ENCODE measurements at regions not wholly inside any gene's neighbourhood (a gene's known extent, or its start where the extent isn't known, plus 50 kb on each side); places are given as distances from the start of the nearest gene placed in this dataset.
A peak's percentile ranks its signal among the peaks of the same experiment; 100 is the strongest.

DNA sequence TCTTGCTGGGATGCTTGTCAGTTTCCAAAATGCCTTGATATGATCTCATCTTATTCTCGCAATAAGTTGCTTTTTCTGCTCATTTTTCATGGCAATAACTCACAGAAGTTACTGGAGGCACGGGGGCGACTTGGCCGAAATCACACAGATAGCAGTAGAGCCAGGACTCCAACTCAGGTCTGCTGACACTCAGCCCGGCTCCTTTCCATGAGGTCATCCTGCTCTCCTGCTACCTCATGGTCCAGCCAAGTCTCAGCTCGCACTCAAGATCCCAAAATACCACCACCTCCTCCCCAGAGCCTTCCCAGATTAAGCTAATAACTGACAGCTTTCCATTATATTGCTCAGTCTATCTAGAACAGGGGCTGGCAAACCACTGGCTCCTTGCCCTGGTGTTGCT lies 269.5 kb downstream of the MAP2K4 start:
- DNase-seq, result no peak

DNA sequence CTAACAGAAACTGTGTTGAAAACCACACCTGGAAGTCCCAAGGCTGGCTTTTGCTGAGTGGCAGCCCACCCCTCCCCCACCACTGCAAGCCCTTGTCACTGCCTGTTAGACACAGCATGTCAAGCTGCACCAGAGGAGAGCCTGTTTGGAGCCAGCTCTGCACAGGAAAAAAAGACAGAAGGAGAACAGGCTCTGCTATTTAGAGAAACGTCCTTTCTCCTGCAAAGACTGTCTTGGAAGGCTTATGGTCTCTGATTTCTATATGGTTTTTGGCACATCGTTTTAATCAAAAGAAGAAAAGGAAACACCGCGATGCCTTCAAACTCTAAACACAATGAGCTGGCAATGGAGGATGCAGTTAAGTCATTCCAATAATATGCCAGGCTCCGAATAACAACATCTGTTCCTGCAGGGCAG lies 275.5 kb downstream of the MAP2K4 start:
- peak; percentile 39 for DNase-seq

DNA sequence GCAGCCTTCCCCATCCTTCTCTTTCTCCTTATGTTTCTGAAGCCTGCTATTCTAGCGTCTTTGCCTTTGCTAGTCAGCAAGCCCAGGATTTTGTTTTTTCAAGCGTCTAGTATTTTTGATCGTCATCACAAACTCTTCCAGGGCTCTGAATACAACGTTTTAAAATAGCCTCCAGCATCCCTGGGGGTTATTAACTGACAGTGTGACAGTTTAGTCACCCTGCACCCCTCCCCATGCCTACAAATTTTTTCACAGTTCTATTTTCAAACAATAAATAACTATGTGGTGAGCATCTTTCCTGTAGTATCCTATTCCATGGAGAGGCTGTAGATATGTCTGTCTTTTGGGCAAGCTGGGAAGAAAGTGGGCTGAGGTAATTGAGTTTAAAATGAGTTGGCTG lies 280.9 kb downstream of the MAP2K4 start:
- no peak for DNase-seq

DNA sequence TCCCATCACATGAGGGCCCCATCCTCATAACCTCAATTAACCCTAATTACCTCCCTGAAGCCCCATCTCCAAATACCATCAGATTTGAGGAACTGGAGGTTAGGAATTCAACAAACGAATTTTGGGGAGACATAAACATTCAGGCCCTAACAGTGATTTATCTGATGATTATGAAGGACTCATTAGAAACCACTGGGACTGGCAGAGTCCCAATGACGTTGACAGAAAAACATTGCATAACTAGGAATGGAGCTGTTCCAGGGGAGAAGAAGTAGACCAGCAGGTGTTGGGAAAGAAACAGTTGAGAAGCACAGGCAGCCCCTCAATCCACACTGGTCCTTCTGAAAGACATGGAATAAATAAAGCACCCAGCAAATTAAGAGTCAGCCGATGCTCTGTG lies 282.0 kb downstream of the MAP2K4 start:
- no peak for DNase-seq

DNA sequence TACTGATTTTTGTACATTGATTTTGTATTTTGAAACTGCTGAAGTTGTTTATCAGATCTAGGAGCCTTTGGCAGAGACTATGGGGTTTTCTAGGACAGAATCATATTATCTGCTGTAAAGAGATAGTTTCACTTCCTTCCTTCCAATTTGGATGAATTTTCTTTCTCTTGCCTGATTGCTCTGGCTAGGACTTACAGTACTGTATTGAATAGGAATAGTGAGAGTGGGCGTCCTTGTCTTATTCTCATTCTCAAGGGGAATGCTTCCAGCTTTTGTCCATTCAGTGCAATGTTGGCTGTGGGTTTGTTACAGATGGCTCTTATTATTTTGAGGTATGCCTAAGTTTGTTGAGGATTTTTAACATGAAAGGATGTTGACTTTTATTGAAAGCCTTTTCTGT lies 290.1 kb downstream of the MAP2K4 start:
- no peak for DNase-seq

DNA sequence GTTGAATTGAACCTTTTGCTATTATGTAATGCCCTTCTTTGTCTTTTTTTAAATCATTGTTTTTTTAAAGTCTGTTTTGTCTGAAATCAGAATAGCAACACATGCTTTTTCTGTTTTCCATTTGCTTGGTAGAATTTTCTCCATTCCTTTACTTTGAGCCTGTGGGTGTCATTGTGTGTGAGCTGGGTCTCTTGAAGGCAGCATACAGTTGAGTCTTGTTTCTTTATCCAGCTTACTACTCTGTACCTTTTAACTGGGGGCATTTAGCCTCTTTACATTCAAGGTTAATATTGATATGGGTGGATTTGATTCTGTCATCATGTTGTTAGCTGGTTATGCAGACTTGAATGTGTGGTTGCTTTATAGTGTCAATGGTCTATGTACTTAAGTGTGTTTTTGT lies 292.0 kb downstream of the MAP2K4 start:
- no peak for DNase-seq

DNA sequence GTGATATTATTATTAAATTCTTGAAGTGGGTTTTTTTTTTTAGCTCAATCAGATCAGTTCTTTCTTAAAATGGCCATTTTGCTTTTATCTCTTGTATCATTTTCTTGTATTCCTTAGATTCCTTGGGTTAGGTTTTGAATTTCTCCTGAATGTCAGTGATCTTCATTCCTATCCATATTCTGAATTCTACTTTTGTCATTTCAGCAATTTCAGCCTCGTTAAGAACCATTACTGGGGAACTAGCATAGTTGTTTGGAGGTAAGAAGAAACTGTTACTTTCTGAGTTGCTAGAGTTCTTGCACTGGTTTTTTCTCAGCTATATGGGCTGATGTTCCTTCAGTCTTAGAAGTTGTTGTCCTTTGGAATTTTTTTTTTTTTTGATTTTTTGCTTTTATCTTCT lies 293.1 kb downstream of the MAP2K4 start:
- no peak for DNase-seq

DNA sequence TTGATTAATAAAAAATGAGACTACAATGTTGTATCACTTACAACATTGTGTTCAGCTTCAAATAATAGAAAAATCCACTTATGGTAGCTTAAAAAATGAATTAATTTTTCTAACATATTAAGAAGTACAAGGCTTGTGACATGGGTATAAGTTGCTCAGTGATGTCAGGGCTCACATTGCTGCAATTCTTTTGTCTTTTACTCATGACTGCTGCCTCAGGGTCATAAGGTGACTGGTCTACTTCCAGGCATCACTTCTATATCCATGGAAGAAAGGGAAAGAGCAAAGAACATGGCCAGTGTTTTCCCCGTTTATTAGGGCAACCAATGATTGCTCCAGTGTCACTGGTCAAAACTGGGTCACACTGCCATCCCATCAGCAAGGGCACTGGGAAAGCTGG lies 295.3 kb downstream of the MAP2K4 start:
- no peak for DNase-seq

DNA sequence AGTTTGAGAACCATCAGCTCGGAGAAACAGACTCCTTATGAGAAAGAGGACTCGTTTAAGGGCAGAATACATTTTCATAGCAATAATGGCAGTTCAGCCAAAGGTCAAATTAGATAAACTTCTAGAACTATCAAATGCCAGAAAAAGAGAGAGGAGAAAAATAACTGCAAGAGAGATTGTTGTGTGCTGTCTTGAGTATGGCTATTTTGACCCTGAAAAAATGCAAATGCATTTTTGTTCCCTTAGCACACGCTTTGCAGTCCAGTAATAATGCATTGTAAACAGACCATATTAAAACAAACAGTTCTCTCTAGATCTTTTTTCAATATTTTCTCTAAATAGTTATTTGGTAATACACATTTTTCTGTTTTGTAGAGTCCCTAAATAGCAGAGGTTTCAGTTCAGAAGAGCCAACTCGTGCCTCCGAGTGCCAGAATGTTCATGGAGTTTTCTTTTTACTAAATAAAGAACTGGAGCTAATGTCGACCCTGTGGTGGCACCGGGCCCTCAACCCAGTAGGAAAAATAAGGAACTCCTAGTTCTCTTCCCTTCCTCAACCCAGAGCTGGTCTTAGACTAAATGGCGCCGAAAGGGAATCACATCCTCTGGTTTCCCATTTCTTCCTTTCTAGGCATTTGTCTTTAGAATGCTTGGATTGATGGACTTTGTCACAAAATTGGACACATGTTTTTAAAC lies 298.0 kb downstream of the MAP2K4 start:
- DNase-seq, result no peak

DNA sequence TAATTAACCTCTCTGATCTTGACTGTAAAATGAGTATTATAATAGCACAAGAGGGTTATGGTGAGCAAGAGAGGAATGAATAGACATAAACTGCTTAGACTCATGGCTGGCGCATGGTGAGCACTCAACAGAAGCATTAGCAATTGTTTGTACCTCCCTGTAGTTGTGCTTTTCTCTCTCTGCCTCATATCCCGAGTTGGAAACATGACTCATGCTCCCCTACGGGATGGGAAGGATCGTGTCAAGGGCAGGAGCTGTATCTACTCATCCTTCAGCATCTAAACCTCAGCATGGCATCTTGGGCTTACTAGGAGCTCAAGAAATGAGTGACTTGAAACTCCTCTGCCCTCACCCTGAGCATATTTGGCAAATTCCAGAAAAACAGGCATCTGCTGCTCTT lies 299.6 kb downstream of the MAP2K4 start:
- DNase-seq, result no peak

DNA sequence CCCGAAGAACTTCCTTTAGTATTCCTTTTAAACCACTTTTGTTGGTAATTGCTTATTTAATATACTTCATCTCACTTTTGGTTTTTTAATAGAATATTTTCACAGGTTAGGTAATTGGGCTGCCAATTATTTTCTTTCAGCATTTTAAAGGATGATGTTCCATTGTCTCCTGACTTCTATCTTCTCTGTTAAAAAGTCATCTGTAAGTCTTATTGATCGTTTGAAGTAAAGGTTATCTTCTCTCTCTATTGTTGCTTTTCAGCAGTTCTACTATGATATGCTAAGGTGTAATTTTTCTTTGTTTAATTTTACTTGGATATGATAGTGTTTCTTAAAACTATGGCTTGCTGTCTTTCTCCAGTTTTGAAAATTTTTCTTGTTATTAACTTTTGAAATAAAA lies 307.5 kb downstream of the MAP2K4 start:
- no peak for DNase-seq

DNA sequence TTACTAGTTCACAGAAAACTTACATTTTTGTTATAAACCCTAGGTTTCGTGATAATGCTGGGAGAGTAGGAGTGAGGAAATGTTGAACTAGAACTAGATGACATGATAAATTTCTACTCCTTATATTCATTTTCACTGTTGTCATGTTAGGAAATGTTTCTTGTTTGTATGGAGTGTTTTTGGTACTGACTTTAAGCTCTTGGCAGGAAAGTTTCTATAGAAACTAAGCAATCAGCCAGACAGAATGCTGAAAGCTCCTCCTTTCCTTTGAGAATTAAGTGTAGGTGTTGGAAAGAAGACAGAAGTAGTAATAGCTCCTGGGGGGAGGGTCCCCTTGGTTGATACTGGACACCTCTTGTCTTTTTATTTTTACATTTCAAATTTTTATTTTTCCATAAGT lies 309.8 kb downstream of the MAP2K4 start:
- peak; percentile 4 for DNase-seq

DNA sequence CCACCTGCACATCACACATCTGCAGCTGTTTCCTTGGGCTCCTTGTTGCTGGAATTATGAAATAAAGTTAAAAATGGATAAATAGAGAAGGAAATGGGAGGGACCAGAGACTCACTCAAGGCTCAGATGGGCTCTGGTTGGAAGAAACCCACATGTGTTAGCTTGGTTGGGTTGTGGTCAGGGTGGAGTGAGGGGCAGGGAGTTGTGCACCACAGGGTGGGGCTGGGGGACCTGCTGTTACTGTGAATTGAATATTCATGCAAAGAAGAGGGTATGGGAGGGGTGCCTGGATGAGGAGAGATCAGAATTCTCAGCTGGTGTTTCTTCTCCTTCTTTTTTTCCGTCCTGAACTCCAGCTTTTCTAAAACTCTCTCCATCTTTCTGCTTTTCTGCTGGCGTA lies 320.7 kb downstream of the MAP2K4 start:
- DNase-seq, result no peak

DNA sequence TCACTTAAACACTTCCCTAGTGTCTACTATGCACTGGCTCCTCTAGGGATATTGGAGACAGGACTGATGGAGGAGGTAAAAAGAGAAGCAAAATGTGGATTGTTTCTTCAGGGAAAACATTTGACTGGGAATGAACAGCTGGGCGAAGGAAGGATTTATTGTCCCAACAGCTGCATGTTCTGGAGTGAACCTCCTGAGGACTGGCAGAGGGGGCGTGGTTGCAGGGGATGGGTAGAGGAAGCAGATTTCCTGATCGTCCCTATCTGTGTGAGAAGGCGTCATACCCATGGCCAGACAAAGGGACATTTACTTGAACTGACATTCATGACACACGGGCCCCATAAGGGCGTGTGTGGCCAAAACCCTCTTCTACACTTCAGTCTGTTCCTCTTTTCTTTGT lies 321.5 kb downstream of the MAP2K4 start:
- no peak for DNase-seq

DNA sequence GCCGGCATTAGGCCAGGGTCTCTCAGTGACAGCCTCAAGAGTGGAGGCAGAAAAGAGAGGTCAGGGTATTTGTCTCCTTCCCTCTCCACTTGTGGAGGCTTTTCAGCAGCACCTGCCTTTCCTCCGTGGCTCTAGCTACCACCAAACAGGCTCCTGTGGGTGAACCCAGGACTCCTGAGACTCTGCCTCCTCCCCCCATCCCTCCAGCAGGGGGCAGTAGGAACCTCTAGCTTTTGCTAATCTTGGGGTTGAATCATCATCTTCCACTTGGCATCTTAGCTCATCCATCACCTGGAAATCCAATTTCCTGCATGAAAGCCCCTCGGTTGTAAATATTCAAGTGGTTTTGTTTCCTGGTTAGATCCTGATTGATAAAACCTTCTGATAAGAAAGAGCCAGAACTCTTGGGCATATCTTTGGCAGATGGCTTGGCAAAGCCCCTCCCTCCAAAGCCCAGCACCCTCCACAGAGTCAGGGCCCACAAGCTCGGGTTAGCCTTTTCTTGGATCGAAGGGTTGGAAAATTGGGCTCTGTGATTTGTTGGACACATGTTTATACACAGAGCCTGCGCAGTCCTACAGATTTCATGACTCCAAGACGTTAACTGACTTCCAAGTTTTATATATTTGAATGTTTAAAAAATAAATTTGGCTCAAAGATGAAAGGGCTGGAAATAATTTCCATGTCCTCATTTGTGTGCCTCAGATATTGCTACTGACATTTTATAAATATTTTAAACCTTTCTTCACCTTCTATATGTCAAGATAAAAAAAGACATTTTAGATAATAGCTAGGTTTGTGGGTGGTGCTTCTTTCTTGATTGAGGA lies 322.1 kb downstream of the MAP2K4 start:
- no peak for DNase-seq

DNA sequence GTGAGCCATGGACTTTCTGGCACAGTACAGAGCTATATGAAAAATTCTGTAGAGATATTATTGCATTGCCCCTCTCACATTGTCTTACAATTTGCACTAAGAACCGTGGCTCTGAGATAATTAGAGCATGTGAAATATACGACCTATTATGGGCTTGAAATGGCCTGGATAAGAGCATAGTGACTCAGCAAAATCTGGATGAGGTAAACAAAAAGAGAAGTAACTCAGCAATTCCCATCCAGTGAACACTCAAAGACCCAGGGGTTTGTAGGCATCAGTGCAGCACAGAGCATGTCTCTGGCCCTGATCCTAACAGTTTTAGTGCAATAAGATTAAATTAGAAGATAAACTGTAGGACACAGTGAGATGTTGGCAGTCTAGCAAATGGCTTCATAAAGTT lies 317.2 kb upstream of the MYOCD start:
- DNase-seq, result no peak

DNA sequence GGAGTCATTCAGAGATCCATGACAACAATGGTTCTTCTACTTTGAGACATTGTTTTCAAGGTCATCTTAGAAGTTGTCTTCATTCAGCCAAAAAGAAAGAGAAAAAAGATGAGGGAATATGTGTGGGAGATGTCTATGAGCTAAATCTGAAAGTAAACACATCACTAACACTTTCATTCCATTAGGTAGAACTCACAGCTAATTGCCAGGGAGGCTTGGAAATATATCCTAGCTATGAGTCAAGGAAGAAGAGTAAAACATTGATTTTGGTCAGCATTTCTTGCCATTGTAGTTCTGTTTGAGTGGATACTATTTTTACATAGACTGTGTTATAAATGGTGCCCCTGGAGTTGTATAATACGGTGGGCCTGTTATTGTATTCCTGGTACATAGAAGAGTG lies 316.4 kb upstream of the MYOCD start:
- DNase-seq, result no peak

DNA sequence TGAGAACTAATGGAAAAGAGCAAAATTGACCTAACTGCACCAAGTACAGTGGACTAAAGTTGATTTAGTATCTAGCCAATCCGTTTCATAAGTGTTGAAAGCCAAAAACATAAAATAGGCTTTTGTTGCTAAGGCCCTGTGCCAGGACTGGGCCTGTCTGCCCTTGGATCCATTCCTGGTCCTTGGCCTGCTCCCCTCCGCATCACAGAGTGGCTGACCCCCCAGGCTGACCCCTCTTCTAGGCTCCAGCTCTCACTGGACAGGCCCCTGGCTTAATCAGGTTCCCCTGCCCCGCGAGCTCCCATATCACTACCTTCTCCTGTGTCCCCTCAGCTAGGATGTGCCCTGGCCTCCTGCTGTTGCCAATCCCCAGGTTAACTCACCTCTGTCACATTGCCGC lies 313.6 kb upstream of the MYOCD start:
- DNase-seq, result no peak

DNA sequence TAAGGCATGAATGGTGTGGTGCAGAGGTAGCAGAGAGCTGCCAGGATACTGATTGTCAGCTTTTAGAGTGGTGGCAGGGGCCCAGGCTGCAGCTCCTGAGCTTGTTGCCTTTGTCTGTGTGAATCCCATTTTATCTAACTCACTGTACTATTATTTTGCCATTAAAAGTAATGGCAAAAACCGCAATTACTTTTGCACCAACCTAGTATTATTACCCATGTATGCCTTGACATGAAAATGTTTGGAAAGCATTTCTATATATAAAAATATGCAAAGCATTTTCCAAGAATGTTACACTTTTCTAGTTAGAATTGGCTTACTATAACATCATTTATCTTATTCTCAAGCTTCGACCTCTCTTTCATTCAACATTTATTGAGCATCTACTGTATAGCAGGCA lies 308.1 kb upstream of the MYOCD start:
- DNase-seq, result no peak

DNA sequence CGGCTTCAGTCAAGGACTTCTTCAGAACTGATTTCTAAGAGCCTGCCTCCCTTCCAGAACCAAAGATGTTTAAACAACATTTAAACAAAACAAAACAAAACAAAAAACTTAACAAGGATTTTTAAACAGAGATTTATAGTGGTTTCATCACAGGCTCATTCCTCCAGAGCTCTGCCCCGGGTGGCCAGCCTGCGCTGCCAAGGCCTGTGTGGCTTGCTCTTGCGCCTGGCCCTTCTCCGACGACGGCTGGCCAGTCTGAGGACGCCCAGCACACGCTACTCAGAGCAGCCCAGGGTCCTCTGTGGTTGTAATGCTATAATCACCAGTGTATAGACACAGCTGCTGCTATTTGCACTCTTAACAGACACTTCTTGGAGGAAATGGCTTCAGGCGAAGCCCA lies 307.2 kb upstream of the MYOCD start:
- no peak for DNase-seq

DNA sequence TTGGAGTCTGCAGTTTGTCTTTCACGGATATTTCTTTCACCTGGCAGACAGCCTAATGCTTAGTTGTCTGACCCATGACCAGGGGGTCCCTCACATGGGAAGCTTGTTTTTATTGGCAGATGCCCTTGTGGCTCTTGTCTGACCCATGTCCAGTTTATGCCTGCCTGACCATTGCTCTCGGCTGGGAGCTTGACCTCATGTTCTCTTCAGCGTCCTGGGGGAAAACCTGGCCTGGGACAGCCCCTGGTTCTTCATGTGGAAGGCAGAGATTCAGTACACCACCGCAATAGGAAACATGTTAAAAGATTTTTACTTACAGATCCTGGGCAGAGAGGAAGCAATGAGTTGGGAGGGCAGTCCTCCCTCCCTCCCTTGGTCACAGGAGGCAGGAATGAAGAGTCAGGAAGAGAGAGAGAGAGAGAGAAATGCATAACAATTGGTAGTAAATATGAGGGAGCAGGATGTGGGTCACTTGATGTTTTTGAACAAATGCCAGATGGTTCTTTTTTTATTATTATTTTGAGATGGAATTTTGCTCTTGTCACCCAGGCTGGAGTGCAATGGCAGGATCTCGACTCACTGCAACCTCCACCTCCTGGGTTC lies 302.7 kb upstream of the MYOCD start:
- no peak for DNase-seq

DNA sequence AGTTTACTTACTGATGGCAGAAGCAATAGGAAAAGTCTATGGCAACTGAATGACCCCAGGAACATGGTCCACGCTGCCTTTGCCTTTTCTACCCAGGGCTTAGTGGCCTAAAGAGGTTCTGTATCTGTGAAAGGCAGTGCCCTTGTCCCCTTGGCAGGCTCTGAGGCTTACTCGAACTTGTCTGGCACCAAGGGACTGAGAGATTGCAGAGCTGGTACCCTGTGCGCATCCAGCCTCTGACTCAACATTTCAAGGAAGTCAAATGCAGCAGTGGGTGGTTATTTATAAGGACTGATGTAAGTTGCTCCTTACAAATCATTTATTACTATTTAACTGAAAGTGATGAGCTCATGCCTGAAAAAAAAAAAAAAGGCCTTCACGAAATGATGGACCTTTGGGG lies 299.9 kb upstream of the MYOCD start:
- no peak for DNase-seq

DNA sequence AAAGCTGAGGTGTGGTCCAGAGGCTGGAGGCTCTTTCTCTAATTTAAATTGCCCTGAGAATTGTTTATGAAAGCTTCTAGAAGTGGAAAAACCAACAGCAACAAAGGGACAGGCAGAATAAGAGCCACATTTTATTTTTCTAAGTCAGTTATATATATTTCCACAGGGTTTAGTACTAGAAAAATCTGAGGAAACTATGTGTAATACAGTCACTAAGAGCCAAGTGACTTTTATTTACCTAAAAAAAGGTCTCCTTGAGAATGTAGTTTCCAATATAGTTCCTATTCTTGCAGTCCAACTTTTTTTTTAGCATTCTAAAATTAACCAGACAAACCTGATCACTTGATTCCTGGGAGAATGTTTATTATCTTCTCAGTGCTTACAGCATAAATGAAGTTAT lies 296.6 kb upstream of the MYOCD start:
- peak; percentile 41 for DNase-seq

DNA sequence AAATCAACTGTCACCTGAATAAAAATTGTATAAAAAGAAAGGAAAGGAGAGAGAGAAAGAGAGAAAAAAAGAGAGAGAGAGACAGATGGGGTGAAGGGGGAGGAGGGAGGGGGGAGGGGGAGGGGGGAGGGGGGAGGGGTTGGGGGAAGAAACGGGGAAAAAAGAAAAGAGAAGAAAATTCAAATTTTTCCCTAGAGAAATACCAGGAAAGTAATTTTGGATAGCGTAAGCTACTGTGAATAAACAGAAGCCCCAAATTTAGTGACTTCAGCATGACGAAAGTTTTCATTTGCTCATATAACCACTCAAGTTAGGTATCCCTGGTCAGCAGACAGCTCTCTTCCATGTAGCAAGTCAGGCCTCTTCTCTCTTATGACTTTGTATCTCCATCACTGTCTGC lies 289.4 kb upstream of the MYOCD start:
- DNase-seq, result no peak
